Colonic mucosa (tissue), 4 donors: ENCODE measurements at regions not wholly inside any gene's neighbourhood (a gene's known extent, or its start where the extent isn't known, plus 50 kb on each side); places are given as distances from the start of the nearest gene placed in this dataset.

ENCODE experiments used
- DNase-seq: peaks from one replicate; pipeline ENCODE4 v3.0.0-alpha.2; 2020
- H3K27ac ChIP-seq: fragments of 200-600 bp; one replicate; pipeline ENCODE4 v1.8.0; 2021
- H3K27me3 ChIP-seq: fragments of 200-600 bp; one replicate; pipeline ENCODE4 v1.8.0; 2021
- H3K36me3 ChIP-seq: fragments of 200-600 bp; one replicate; pipeline ENCODE4 v1.8.0; 2021
- H3K4me1 ChIP-seq: fragments of 200-600 bp; one replicate; pipeline ENCODE4 v1.8.0; 2021; ENCODE audit warnings: mild to moderate bottlenecking
- H3K4me3 ChIP-seq: fragments of 200-600 bp; one replicate; pipeline ENCODE4 v1.8.0; 2021
- H3K9ac ChIP-seq, 2 donors: one replicate each; pipeline ENCODE4 v1.7.0; 2013; ENCODE audit warnings: control low read depth in 2 of 2, low read depth in 2 of 2, low read length in 2 of 2
- H3K9me3 ChIP-seq: fragments of 200-600 bp; one replicate; pipeline ENCODE4 v1.8.0; 2021
- CTCF ChIP-seq: fragments of 200-600 bp; IDR thresholded peaks from one replicate; pipeline ENCODE4 v1.8.0; 2022; ENCODE audit warnings: antibody characterized with exemption, mild to moderate bottlenecking
- intact Hi-C: fragments of 100-400 bp; cut with DNase I; formaldehyde crosslinking; loops from one replicate; pipeline ENCODE4 v1.14.1; 2022
- donor health status: healthy.
- donor health status: DM: no; HTN: no; CAD: no.
- donor health status: DM: no; HTN: no; CAD: no.

DNA sequence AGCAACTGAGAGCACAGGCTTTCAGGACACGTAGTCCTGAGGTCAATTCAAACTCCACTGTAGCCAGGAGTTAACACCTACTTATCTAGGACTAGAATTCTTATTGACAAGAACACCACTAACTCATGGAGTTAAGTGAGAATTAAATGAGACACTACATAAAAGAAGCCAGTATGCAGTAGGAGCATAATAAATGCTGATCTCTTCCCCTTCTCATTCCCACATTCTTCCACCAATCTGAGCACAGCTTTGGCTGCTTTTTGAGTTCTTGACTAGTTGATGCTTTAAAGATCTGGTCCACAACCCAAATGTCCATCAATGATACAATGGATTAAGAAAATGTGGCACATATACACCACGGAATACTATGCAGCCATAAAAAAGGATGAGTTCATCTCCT, 55.2 kb downstream of the TTC32 start:
- intact Hi-C loops = no loop called here

GRCh38 chr2:19846030-19846429, 55.8 kb downstream of the TTC32 start:
- no peak for TF ChIP-seq CTCF
- no peaks in the 10 kb centered on the region for H3K27me3 ChIP-seq
- H3K4me1 ChIP-seq = no peaks in the 10 kb centered on the region
- no peak overlapping the region for H3K27ac ChIP-seq
- DNase-seq = peak; percentile 21
- no peaks in the 10 kb centered on the region for H3K9me3 ChIP-seq
- no peak overlapping the region for H3K9ac ChIP-seq
- no peak overlapping the region for H3K4me3 ChIP-seq
- intact Hi-C loops = no loop called here
- H3K36me3 ChIP-seq = no peaks in the 10 kb centered on the region

More for the DNA sequence above, 55.2 kb downstream of the TTC32 start:
- no peaks in the 10 kb centered on the region for H3K9me3 ChIP-seq
- no peaks in the 10 kb centered on the region for H3K36me3 ChIP-seq
- H3K4me3 ChIP-seq = no peak overlapping the region
- DNase-seq = peak; percentile 6
- H3K4me1 ChIP-seq = no peaks in the 10 kb centered on the region
- H3K27ac ChIP-seq = no peak overlapping the region
- H3K27me3 ChIP-seq = no peaks in the 10 kb centered on the region
- H3K9ac ChIP-seq = no peak overlapping the region
- TF ChIP-seq CTCF = no peak

GRCh38 chr2:19845323-19845920, 56.4 kb downstream of the TTC32 start:
- DNase-seq = peak; percentile 14
- Histone ChIP-seq H3K9me3 (no peaks in the 10 kb centered on the region), H3K9ac (no peak overlapping the region), H3K4me3 (no peak overlapping the region), H3K4me1 (no peaks in the 10 kb centered on the region), H3K27me3 (no peaks in the 10 kb centered on the region), H3K36me3 (no peaks in the 10 kb centered on the region), H3K27ac (no peak overlapping the region)
- no peak for TF ChIP-seq CTCF
- intact Hi-C loops = no loop called here

DNA sequence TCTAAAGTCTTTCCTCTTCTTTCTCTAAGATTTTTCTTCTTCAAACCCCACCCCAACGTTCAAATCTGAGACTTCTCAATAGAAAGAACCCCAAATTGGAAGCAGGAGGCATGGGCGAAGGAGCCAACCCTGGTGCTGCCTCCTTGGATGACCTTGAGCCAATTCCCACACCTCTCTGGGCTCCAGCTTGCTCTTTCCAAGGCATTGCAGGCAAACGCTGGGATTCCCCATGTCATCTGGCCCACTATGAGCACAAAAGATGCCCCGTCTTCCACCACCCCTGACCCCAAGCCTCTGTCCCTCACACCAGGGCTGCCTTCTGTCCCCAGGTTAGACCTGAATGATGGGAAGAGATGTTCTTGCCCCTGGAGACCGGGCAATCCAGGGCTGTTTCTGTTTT, 57.0 kb downstream of the TTC32 start:
- H3K36me3 ChIP-seq = no peaks in the 10 kb centered on the region
- H3K4me1 ChIP-seq = no peaks in the 10 kb centered on the region
- no peak overlapping the region for H3K27ac ChIP-seq
- H3K9me3 ChIP-seq = no peaks in the 10 kb centered on the region
- intact Hi-C loops = no loop called here
- peak; percentile 5 for DNase-seq
- no peak for TF ChIP-seq CTCF
- no peak overlapping the region for H3K9ac ChIP-seq
- H3K4me3 ChIP-seq = no peak overlapping the region
- H3K27me3 ChIP-seq = no peaks in the 10 kb centered on the region

DNA sequence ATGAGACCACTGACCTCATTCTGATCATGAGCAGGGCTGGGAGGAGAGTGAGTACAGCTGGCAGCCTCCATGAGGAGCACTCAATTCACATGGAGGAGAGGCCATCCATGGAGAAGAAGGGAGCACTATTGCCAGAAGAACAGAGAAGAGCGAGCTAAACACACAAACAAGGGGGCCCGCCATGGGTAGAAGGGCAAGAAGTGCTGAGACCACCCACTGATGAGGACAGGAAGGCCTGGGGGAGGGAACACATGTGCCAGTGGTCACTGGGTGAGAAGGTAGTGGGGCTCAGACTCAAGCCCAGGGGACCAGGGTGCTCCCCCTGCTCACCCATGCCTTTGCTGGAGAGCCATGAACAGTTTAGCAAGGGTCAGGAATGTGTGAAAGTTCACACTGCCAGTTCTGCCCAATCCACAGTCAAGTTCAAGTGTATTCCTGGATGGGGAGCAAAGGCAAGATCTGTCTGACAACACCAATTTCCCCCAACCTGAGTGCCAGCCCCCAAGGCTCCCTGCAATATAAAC, 57.7 kb downstream of the TTC32 start:
- Histone ChIP-seq H3K36me3 (no peaks in the 10 kb centered on the region), H3K4me3 (no peak overlapping the region), H3K27ac (no peak overlapping the region), H3K27me3 (no peaks in the 10 kb centered on the region), H3K4me1 (no peaks in the 10 kb centered on the region), H3K9ac (no peak overlapping the region), H3K9me3 (no peaks in the 10 kb centered on the region)
- DNase-seq = no peak
- intact Hi-C loops = no loop called here
- no peak for TF ChIP-seq CTCF
